GM12892 (cell line): ENCODE measurements at regions not wholly inside any gene's neighbourhood (a gene's known extent, or its start where the extent isn't known, plus 50 kb on each side); places are given as distances from the start of the nearest gene placed in this dataset.

Source experiments
- DNase-seq: peaks from one replicate; pipeline ENCODE4 v3.0.0; 2011; ENCODE audit not compliant: insufficient read length
- FAIRE-seq: peaks from 2 replicates; lab custom pipeline; 2011; peaks lifted over from hg19 to GRCh38; lab: Jason Lieb, UNC
- POLR2A ChIP-seq: IDR thresholded peaks from 2 replicates; pipeline ENCODE4 v1.6.1; 2011; ENCODE audit warnings: low read depth, low read length, control low read depth
- POLR2AphosphoS5 ChIP-seq: IDR thresholded peaks from 2 replicates; pipeline ENCODE4 v1.6.1; 2011; ENCODE audit warnings: low read depth, low read length, control low read depth
- TAF1 ChIP-seq: IDR thresholded peaks from 2 replicates; pipeline ENCODE4 v1.6.1; 2011; ENCODE audit warnings: low read depth, mild to moderate bottlenecking, control low read depth, low read length, borderline replicate concordance

DNA sequence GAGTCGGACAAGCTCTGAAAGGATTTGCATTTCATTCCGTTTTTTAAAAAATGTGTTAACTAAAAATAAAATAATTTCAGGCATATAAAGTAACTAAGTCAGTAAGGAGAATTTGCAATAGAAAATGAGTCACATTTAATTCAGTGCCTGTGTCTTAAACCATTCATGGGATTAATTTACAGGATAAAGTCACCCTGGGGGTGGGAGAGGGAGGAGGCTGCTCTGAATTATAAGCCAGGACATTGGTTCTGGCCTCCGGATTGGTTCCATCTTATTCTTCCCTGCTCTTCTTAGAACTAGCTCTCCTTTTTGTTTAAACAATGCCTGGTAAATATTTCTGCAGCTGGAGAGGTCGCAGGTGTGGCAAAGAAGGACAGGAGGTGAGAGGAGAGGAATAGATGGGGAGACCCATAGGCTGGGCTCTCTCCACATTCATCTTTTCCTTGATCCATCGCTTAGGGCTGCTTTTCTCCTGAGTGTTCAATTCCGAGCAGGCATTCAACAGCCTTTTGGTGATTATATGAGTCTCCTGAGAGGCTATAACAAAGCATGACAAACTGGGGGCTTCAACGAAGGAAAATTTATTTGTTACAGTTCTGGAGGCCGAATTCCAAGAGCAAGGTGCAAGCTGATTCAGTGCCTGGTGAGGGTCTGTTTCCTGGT is 319.2 kb downstream of the PHKB start:
- DNase-seq = no peak
- TF ChIP-seq POLR2A (no peak), POLR2AphosphoS5 (no peak)
- FAIRE-seq = no peak

- TF ChIP-seq TAF1 = no peak
- no peak for TF ChIP-seq POLR2A
- TF ChIP-seq POLR2AphosphoS5 = no peak
- FAIRE-seq (peak; percentile 51), DNase-seq (peak; percentile 0)
These were observed 318.3 kb downstream of the PHKB start for GRCh38 chr16:47779201-47780016.

DNA sequence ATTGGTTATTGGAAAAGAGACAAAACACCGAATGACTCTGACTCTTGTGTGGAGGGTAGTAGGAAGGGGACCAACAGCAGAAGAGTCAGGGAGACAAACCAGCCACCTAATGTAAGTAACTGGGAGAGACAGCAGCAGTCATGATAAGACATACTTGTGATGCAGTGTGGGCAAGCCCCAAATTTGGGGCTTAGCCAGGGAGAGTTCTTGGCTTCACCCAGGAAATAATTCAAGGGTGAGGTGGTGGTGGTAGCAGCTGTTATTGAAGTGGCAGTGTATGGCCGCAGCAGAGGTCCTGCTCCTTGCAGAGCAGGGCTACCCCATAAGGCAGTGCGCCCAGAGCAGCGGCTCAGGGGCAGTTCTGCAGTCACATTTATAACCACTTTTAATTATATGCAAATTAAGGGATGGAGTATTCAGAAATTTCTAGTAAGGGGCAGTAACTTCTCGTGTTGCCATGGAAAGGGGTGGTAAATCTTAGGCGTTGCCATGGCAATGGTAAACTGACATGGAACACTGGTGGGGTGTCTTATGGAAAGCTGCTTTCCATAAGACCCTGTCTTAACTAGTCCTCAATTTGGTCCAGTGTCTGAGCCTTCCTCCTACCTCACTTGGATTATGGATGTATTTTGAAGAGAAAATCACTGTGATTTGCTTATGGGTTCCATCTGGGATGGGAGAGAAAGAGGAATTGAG is 317.1 kb downstream of the PHKB start:
- no peak for FAIRE-seq
- TF ChIP-seq TAF1 = no peak
- no peak for TF ChIP-seq POLR2AphosphoS5
- no peak for TF ChIP-seq POLR2A
- DNase-seq = no peak

DNA sequence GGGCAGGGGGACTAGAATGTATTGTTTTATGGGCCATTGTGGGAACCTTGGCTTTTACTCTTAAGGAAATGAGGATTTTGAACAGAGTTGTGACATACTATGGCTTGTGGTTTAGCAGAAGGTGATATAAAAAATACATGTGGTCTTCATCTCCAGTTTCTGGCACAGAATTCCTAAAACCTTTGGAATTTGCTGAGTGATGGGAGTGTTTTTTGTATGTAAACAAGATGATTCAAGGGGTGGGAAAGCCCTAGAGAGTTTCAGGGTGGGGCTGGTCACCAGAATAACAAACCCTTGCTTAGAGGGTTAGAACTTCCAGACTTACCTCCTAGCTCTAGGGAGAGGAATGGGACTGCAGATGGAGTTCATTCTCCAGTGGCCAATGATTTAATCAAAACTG is 316.1 kb downstream of the PHKB start:
- TF ChIP-seq TAF1 (no peak), POLR2A (no peak), POLR2AphosphoS5 (no peak)
- FAIRE-seq (no peak), DNase-seq (no peak)

DNA sequence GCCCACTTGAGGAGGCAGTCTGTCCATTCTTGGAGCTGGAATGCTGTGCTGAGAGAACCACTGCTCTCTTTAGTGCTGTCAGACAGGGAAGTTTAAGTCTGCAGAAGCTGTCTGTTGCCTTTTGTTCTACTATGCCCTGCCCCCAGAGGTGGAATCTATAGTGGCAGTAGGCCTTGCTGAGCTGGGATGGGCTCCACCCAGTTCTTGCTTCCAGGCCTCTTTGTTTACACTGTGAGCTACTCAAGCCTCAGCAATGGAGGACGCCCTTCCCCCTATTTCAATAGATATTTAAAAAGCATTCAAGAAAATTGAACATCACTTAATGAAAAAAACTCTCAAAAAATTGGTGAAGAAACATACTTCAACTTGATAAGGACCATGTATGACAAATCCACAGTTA is 313.5 kb downstream of the PHKB start:
- TF ChIP-seq TAF1 (no peak), POLR2AphosphoS5 (no peak), POLR2A (no peak)
- FAIRE-seq (no peak), DNase-seq (no peak)

DNA sequence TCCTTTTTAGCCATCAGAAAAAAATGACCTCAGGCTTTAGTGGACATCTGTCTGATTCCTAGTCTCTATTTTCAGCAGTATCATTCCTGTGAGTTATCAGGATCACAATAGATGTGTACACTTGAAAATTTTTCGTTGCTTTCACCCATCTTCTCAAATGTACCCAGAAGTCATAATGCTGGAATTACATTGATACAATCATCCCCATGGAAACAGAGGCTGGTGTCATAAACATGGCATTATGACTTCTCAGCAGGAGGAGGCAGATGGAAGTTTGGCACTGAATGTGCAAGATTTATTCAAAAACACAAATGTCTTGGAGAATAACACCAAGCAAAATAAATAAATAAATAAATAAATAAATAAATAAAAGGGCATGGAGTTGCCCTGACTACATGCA is 292.5 kb downstream of the PHKB start:
- FAIRE-seq (no peak), DNase-seq (no peak)

More for the DNA sequence above, 292.5 kb downstream of the PHKB start:
- TF ChIP-seq POLR2AphosphoS5 (no peak), TAF1 (no peak), POLR2A (no peak)
